ENCODE measurements at regions not wholly inside any gene's neighbourhood (a gene's known extent, or its start where the extent isn't known, plus 50 kb on each side); places are given as distances from the start of the nearest gene placed in this dataset.

DNA sequence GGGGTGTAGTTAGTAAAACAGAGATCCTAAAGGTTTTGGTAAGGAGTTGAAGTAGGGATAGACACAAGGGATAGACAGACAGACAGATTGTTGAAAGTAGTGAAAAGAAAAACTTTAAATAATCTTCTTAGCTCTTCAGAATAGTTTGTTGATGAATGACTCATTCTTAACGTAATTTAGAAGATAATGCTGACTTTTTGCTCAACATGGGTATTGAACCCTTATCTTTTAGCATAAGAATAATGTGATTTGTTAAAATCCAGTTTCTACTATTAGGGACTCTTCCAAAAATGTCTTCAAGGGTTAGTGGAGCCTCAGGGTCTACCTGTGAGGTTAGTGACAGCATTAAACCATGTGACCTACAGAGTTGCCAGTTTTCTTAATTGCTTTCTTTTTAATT, 411.2 kb downstream of the ETV1 start:
- no peaks in the 10 kb centered on the region for H3K36me3 ChIP-seq (ENCODE audit: control insufficient read depth, insufficient read depth, low read length)
- no peaks in the 10 kb centered on the region for H3K9me3 ChIP-seq (ENCODE audit: control insufficient read depth, insufficient read depth, low read length)
- no peaks in the 10 kb centered on the region for H3K27me3 ChIP-seq (ENCODE audit: control insufficient read depth, insufficient read depth, low read length)
- no CpG with 5 or more reads among the region's 1 CpG for WGBS (ENCODE audit: insufficient coverage)
- no peak for DNase-seq (ENCODE audit: low read depth in 4 of 6, low spot score in 6 of 6)
- H3K27ac ChIP-seq (ENCODE audit: low read depth, low read length) = no peak overlapping the region
- no peak overlapping the region for H3K4me3 ChIP-seq (ENCODE audit: low read depth, low read length)
- H3K4me1 ChIP-seq (ENCODE audit: control insufficient read depth, insufficient read depth, low read length) = no peaks in the 10 kb centered on the region

GRCh38 chr7:13581097-13581496, 408.4 kb downstream of the ETV1 start:
- peaks cover 2% of the 10 kb centered on the region for H3K9me3 ChIP-seq (ENCODE audit: control insufficient read depth, insufficient read depth, low read length)
- no peak overlapping the region for H3K4me3 ChIP-seq (ENCODE audit: low read depth, low read length)
- H3K36me3 ChIP-seq (ENCODE audit: control insufficient read depth, insufficient read depth, low read length) = no peaks in the 10 kb centered on the region
- no peaks in the 10 kb centered on the region for H3K4me1 ChIP-seq (ENCODE audit: control insufficient read depth, insufficient read depth, low read length)
- H3K27me3 ChIP-seq (ENCODE audit: control insufficient read depth, insufficient read depth, low read length) = no peaks in the 10 kb centered on the region
- H3K27ac ChIP-seq (ENCODE audit: low read depth, low read length) = no peak overlapping the region
- no peak for DNase-seq (ENCODE audit: low read depth in 4 of 6, low spot score in 6 of 6)

GRCh38 chr7:13593854-13594253, 395.6 kb downstream of the ETV1 start:
- WGBS (ENCODE audit: insufficient coverage) = no CpG with 5 or more reads among the region's 2 CpGs
- Histone ChIP-seq H3K9me3 (ENCODE audit: control insufficient read depth, insufficient read depth, low read length) (no peaks in the 10 kb centered on the region), H3K36me3 (ENCODE audit: control insufficient read depth, insufficient read depth, low read length) (no peaks in the 10 kb centered on the region), H3K4me1 (ENCODE audit: control insufficient read depth, insufficient read depth, low read length) (no peaks in the 10 kb centered on the region), H3K27ac (ENCODE audit: low read depth, low read length) (no peak overlapping the region), H3K27me3 (ENCODE audit: control insufficient read depth, insufficient read depth, low read length) (no peaks in the 10 kb centered on the region), H3K4me3 (ENCODE audit: low read depth, low read length) (no peak overlapping the region)
- DNase-seq (ENCODE audit: low read depth in 4 of 6, low spot score in 6 of 6) = no peak

- H3K4me1 ChIP-seq (ENCODE audit: control insufficient read depth, insufficient read depth, low read length) = no peaks in the 10 kb centered on the region
- H3K27ac ChIP-seq (ENCODE audit: low read depth, low read length) = no peak overlapping the region
- no peaks in the 10 kb centered on the region for H3K36me3 ChIP-seq (ENCODE audit: control insufficient read depth, insufficient read depth, low read length)
- peak in 2 of 6 donors; percentile 7 to 43 for DNase-seq (ENCODE audit: low read depth in 4 of 6, low spot score in 6 of 6)
- no peaks in the 10 kb centered on the region for H3K27me3 ChIP-seq (ENCODE audit: control insufficient read depth, insufficient read depth, low read length)
- H3K4me3 ChIP-seq (ENCODE audit: low read depth, low read length) = no peak overlapping the region
- no peaks in the 10 kb centered on the region for H3K9me3 ChIP-seq (ENCODE audit: control insufficient read depth, insufficient read depth, low read length)
- WGBS (ENCODE audit: insufficient coverage) = no CpG with 5 or more reads among the region's 2 CpGs
Observed at GRCh38 chr7:13602036-13602435, 387.4 kb downstream of the ETV1 start.

GRCh38 chr7:13603016-13603415, 386.4 kb downstream of the ETV1 start:
- no CpG with 5 or more reads among the region's 1 CpG for WGBS (ENCODE audit: insufficient coverage)
- Histone ChIP-seq H3K9me3 (ENCODE audit: control insufficient read depth, insufficient read depth, low read length) (peaks cover 3% of the 10 kb centered on the region), H3K27ac (ENCODE audit: low read depth, low read length) (no peak overlapping the region), H3K27me3 (ENCODE audit: control insufficient read depth, insufficient read depth, low read length) (no peaks in the 10 kb centered on the region), H3K36me3 (ENCODE audit: control insufficient read depth, insufficient read depth, low read length) (no peaks in the 10 kb centered on the region), H3K4me3 (ENCODE audit: low read depth, low read length) (no peak overlapping the region), H3K4me1 (ENCODE audit: control insufficient read depth, insufficient read depth, low read length) (no peaks in the 10 kb centered on the region)
- peak in 1 of 6 donors; percentile 60 for DNase-seq (ENCODE audit: low read depth in 4 of 6, low spot score in 6 of 6)

DNA sequence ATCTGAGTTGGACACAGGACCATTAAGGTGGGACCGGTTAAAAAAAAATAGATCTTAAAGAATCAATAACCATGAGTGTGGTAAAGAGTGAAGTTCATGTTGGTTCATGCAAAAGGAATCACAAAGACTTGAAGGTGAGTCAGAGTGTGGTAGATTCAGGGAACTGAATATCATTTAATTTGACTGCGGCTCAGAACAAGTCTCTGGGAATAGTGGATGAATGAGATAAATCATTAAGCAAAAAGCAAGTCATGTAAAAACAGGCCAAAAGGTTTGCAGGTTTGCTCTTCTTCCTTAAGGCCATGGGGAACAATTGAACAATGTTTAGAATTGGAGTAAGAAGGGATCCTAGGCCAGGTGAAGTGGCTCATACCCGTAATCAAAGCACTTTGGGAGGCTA, 385.8 kb downstream of the ETV1 start:
- no CpG with 5 or more reads among the region's 3 CpGs for WGBS (ENCODE audit: insufficient coverage)
- DNase-seq (ENCODE audit: low read depth in 4 of 6, low spot score in 6 of 6) = no peak
- Histone ChIP-seq H3K9me3 (ENCODE audit: control insufficient read depth, insufficient read depth, low read length) (peaks cover 3% of the 10 kb centered on the region), H3K27me3 (ENCODE audit: control insufficient read depth, insufficient read depth, low read length) (no peaks in the 10 kb centered on the region), H3K36me3 (ENCODE audit: control insufficient read depth, insufficient read depth, low read length) (no peaks in the 10 kb centered on the region), H3K27ac (ENCODE audit: low read depth, low read length) (no peak overlapping the region), H3K4me3 (ENCODE audit: low read depth, low read length) (no peak overlapping the region), H3K4me1 (ENCODE audit: control insufficient read depth, insufficient read depth, low read length) (no peaks in the 10 kb centered on the region)

GRCh38 chr7:13604178-13604577, 385.3 kb downstream of the ETV1 start:
- H3K36me3 ChIP-seq (ENCODE audit: control insufficient read depth, insufficient read depth, low read length) = no peaks in the 10 kb centered on the region
- no peaks in the 10 kb centered on the region for H3K27me3 ChIP-seq (ENCODE audit: control insufficient read depth, insufficient read depth, low read length)
- no peaks in the 10 kb centered on the region for H3K4me1 ChIP-seq (ENCODE audit: control insufficient read depth, insufficient read depth, low read length)
- peaks cover 3% of the 10 kb centered on the region for H3K9me3 ChIP-seq (ENCODE audit: control insufficient read depth, insufficient read depth, low read length)
- no peak for DNase-seq (ENCODE audit: low read depth in 4 of 6, low spot score in 6 of 6)
- no peak overlapping the region for H3K27ac ChIP-seq (ENCODE audit: low read depth, low read length)
- no peak overlapping the region for H3K4me3 ChIP-seq (ENCODE audit: low read depth, low read length)
- 100% methylated on average over 1 of the region's 2 CpGs for WGBS (ENCODE audit: insufficient coverage)

DNA sequence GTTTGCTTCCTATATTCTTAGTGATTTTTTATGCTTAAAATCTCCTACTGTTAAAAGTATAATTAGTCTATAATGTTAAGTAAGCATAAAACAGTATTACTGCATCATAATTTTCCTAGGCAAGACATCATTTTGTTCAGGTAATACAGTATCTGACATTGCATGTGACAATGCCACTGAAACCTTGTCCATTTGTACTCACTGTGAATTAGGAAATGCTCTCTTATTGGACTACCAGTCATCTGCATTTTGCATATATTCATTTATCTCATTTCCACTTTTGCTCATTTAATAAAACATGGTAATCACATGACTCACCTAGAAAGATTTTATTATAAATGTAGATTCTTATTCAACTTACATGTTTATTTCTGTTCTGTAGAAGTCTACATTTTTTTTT, 379.1 kb downstream of the ETV1 start:
- Histone ChIP-seq H3K4me3 (ENCODE audit: low read depth, low read length) (no peak overlapping the region), H3K36me3 (ENCODE audit: control insufficient read depth, insufficient read depth, low read length) (no peaks in the 10 kb centered on the region), H3K4me1 (ENCODE audit: control insufficient read depth, insufficient read depth, low read length) (no peaks in the 10 kb centered on the region), H3K27ac (ENCODE audit: low read depth, low read length) (no peak overlapping the region), H3K27me3 (ENCODE audit: control insufficient read depth, insufficient read depth, low read length) (no peaks in the 10 kb centered on the region), H3K9me3 (ENCODE audit: control insufficient read depth, insufficient read depth, low read length) (peaks cover 3% of the 10 kb centered on the region)
- DNase-seq (ENCODE audit: low read depth in 4 of 6, low spot score in 6 of 6) = no peak

DNA sequence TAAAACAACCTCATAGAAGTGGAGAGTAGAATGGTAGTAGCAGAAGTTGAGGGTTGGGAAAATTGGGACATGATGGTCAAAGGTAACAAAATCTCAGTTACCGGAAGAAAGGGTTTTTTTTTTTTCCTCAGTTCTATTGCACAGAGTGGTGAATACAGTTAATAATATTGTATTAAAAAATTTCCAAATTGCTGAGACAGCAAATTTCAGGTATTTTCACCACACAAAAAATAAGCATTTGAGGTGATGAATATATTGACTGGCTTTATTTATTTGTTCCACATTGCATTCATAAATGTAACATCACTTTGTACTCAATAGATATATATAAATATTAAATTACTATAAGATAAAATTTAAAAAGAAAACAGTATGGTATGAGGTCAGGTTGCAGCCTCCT, 373.8 kb downstream of the ETV1 start:
- H3K9me3 ChIP-seq (ENCODE audit: control insufficient read depth, insufficient read depth, low read length) = peaks cover 2% of the 10 kb centered on the region
- H3K4me1 ChIP-seq (ENCODE audit: control insufficient read depth, insufficient read depth, low read length) = no peaks in the 10 kb centered on the region
- H3K36me3 ChIP-seq (ENCODE audit: control insufficient read depth, insufficient read depth, low read length) = no peaks in the 10 kb centered on the region
- H3K27ac ChIP-seq (ENCODE audit: low read depth, low read length) = no peak overlapping the region
- DNase-seq (ENCODE audit: low read depth in 4 of 6, low spot score in 6 of 6) = no peak
- no CpG with 5 or more reads among the region's 1 CpG for WGBS (ENCODE audit: insufficient coverage)
- no peak overlapping the region for H3K4me3 ChIP-seq (ENCODE audit: low read depth, low read length)
- no peaks in the 10 kb centered on the region for H3K27me3 ChIP-seq (ENCODE audit: control insufficient read depth, insufficient read depth, low read length)

- 100% methylated on average over 1 of the region's 2 CpGs for WGBS (ENCODE audit: insufficient coverage)
- H3K27me3 ChIP-seq (ENCODE audit: control insufficient read depth, insufficient read depth, low read length) = no peaks in the 10 kb centered on the region
- H3K9me3 ChIP-seq (ENCODE audit: control insufficient read depth, insufficient read depth, low read length) = no peaks in the 10 kb centered on the region
- no peak for DNase-seq (ENCODE audit: low read depth in 4 of 6, low spot score in 6 of 6)
- H3K4me1 ChIP-seq (ENCODE audit: control insufficient read depth, insufficient read depth, low read length) = no peaks in the 10 kb centered on the region
- no peaks in the 10 kb centered on the region for H3K36me3 ChIP-seq (ENCODE audit: control insufficient read depth, insufficient read depth, low read length)
- H3K27ac ChIP-seq (ENCODE audit: low read depth, low read length) = no peak overlapping the region
- no peak overlapping the region for H3K4me3 ChIP-seq (ENCODE audit: low read depth, low read length)
Observed at GRCh38 chr7:13627455-13627854, 362.0 kb downstream of the ETV1 start.
